Tibial nerve (tissue), 4 donors: ENCODE measurements at regions not wholly inside any gene's neighbourhood (a gene's known extent, or its start where the extent isn't known, plus 50 kb on each side); places are given as distances from the start of the nearest gene placed in this dataset.

Source experiments
- DNase-seq, 2 donors: peaks; one replicate each; pipeline ENCODE4 v3.0.0-alpha.2; 2019; ENCODE audit warnings: low spot score in 2 of 2
- H3K27ac ChIP-seq, 4 donors: fragments of 200-600 bp; sonication (generic) in 3 of 4; one replicate each; pipeline ENCODE4 v1.5.1; 2017 to 2019; ENCODE audit warnings: mild to moderate bottlenecking in 1 of 4
- H3K27me3 ChIP-seq, 2 donors: fragments of 200-600 bp; sonication (generic) in 1 of 2; one replicate each; pipeline versions ENCODE4 v1.5.1 to v1.6.0; 2017 to 2019
- H3K36me3 ChIP-seq, 3 donors: fragments of 200-600 bp; sonication (generic); one replicate each; pipeline ENCODE4 v1.5.1; 2018 to 2019
- H3K4me1 ChIP-seq, 4 donors: fragments of 200-600 bp; sonication (generic) in 3 of 4; one replicate each; pipeline ENCODE4 v1.5.1; 2017 to 2019
- H3K4me3 ChIP-seq, 4 donors: fragments of 200-600 bp; sonication (generic) in 3 of 4; one replicate each; pipeline ENCODE4 v1.5.1; 2017 to 2019; ENCODE audit warnings: mild to moderate bottlenecking in 1 of 4, moderate library complexity in 1 of 4
- H3K9me3 ChIP-seq, 4 donors: fragments of 200-600 bp; sonication (generic) in 3 of 4; one replicate each; pipeline ENCODE4 v1.5.1; 2017 to 2019
- EP300 ChIP-seq, 2 donors: sonication (generic); formaldehyde crosslinking; IDR thresholded peaks; one replicate each; pipeline ENCODE4 v1.6.1; 2017; ENCODE audit warnings: antibody characterized with exemption in 2 of 2, mild to moderate bottlenecking in 1 of 2
- POLR2A ChIP-seq, 2 donors: fragments of 450-650 bp; IDR thresholded peaks; one replicate each; pipeline ENCODE4 v1.6.1; 2017; ENCODE audit warnings: antibody characterized with exemption in 2 of 2, mild to moderate bottlenecking in 2 of 2, moderate library complexity in 2 of 2
- WGBS, 2 donors: methylation state at CpG; one replicate each; pipeline ENCODE4 v1.1.5; 2018; 5-methylcytosine and 5-hydroxymethylcytosine counted together
- TF ChIP-seq, protein P1 (sequence below), 5 experiments: fragments of 200-600 bp in 3 of 5; fragments of 450-650 bp in 2 of 5; sonication (generic) in 3 of 5; IDR thresholded peaks; one replicate each; pipeline ENCODE4 v1.5.1; 2016 to 2019; ENCODE audit warnings: antibody characterized with exemption in 5 of 5, mild to moderate bottlenecking in 3 of 5, moderate library complexity in 2 of 5

DNA sequence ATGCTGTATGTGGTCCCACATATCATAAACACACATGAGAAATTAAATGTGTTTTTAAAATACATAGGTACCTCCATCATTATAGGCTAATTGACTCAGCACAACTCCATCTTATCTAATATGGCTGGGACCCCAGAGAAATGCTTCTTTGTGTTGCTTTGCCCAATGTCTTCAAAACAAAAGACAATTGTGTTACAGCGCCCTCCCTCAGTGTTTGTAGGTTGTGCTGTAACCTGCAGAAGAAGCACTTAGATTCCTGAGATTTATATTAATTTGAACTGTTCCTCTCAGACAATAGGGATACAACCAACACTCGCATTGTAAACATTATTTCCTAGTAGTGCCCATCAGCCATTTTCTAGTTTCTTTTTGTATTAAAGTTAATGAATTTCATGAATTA lies 303.4 kb downstream of the MZT1 start:
- no peak for TF ChIP-seq POLR2A (IDR thresholded peaks at IDR 0.05)
- TF ChIP-seq, protein P1, sequence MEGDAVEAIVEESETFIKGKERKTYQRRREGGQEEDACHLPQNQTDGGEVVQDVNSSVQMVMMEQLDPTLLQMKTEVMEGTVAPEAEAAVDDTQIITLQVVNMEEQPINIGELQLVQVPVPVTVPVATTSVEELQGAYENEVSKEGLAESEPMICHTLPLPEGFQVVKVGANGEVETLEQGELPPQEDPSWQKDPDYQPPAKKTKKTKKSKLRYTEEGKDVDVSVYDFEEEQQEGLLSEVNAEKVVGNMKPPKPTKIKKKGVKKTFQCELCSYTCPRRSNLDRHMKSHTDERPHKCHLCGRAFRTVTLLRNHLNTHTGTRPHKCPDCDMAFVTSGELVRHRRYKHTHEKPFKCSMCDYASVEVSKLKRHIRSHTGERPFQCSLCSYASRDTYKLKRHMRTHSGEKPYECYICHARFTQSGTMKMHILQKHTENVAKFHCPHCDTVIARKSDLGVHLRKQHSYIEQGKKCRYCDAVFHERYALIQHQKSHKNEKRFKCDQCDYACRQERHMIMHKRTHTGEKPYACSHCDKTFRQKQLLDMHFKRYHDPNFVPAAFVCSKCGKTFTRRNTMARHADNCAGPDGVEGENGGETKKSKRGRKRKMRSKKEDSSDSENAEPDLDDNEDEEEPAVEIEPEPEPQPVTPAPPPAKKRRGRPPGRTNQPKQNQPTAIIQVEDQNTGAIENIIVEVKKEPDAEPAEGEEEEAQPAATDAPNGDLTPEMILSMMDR (IDR thresholded peaks at IDR 0.05): no peak
- TF ChIP-seq EP300 (IDR thresholded peaks at IDR 0.05): no peak
- Histone ChIP-seq H3K36me3 (no peaks in the 10 kb centered on the region), H3K9me3 (no peaks in the 10 kb centered on the region), H3K27me3 (no peaks in the 10 kb centered on the region), H3K4me1 (no peaks in the 10 kb centered on the region), H3K27ac (no peak overlapping the region), H3K4me3 (no peak overlapping the region)
- no peak for DNase-seq
- 88 to 91% methylated on average over 2 of the region's 2 CpGs for WGBS, 2 donors

DNA sequence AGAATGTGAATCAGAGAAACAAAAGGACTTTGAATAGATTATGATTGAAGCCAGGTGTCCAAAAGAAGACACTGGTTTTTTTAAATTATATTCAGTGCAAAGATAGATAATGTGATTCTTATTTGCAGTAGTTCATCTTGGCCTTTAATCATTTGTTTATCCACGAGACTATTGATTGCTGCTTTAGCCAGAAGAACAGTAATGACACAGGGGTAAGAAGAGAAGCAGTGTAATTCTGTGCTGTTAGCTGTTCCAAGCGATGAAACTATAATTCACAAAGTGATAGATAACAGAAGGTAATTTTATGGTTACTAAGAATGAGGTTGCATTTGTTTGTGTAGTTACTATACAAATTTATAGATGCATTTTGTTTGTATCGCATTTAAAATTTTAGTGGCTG lies 311.6 kb downstream of the MZT1 start:
- H3K27me3 ChIP-seq: no peaks in the 10 kb centered on the region
- no peak for DNase-seq
- WGBS, 2 donors: 75 to 78% methylated on average over 3 of the region's 3 CpGs
- no peak for TF ChIP-seq EP300 (IDR thresholded peaks at IDR 0.05)
- no peak for TF ChIP-seq POLR2A (IDR thresholded peaks at IDR 0.05)
- TF ChIP-seq, protein P1 (IDR thresholded peaks at IDR 0.05): no peak
- H3K4me3 ChIP-seq: no peak overlapping the region
- no peak overlapping the region for H3K27ac ChIP-seq
- H3K9me3 ChIP-seq: no peaks in the 10 kb centered on the region
- no peaks in the 10 kb centered on the region for H3K4me1 ChIP-seq
- H3K36me3 ChIP-seq: no peaks in the 10 kb centered on the region

DNA sequence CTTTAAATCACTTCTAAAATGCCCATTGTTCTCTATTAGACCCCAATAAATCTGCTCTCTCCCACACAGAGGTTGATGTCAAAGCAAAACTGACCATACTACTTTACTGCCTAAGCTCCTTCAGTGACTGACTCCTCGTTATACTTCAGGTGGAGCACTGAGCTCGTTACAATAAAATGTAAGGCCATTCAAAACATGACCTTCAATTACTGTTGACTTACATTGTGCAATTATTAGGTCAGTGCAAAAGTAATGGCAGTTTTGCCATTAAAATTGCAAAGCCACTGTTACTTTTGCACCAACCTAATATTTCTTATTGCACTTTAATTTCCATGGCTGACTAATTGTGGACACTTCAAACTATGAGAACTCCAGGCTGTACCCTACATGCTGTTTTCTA lies 314.9 kb downstream of the MZT1 start:
- Histone ChIP-seq H3K9me3 (no peaks in the 10 kb centered on the region), H3K4me1 (no peaks in the 10 kb centered on the region), H3K27me3 (no peaks in the 10 kb centered on the region), H3K4me3 (no peak overlapping the region), H3K27ac (no peak overlapping the region), H3K36me3 (no peaks in the 10 kb centered on the region)
- TF ChIP-seq, protein P1 (IDR thresholded peaks at IDR 0.05): no peak
- TF ChIP-seq EP300 (IDR thresholded peaks at IDR 0.05) (no peak), POLR2A (IDR thresholded peaks at IDR 0.05) (no peak)
- 55 to 68% methylated on average over 2 of the region's 2 CpGs for WGBS, 2 donors
- no peak for DNase-seq

DNA sequence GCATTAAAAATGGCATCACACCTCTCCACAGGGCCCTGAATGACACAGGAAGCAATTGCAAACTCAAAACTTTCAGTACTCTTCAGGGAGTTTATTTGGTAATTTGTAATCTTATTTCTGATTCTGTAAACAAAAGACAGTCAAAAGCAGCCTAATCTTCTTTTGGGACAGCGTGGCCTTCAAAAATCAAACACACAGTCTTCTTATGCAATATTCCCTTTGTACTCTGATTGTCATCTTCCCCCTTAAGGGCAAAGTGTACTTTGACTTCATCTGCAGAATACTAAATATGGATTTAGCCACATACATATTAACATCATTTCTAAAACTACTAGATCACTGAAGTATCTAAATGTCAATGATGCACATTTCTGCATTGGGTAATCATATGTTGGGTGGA lies 322.0 kb downstream of the MZT1 start:
- WGBS, 2 donors: 73 to 77% methylated on average over 1 of the region's 1 CpG
- no peaks in the 10 kb centered on the region for H3K36me3 ChIP-seq
- no peak overlapping the region for H3K27ac ChIP-seq

GRCh38 chr13:72403396-72404010 lies 323.9 kb downstream of the MZT1 start:
- DNase-seq: no peak
- TF ChIP-seq EP300 (IDR thresholded peaks at IDR 0.05): no peak
- TF ChIP-seq, protein P1 (IDR thresholded peaks at IDR 0.05): no peak
- no peak for TF ChIP-seq POLR2A (IDR thresholded peaks at IDR 0.05)
- whole genome bisulfite sequencing, 2 donors: 64% methylated on average over 3 of the region's 3 CpGs
- H3K4me1 ChIP-seq: no peaks in the 10 kb centered on the region
- no peak overlapping the region for H3K4me3 ChIP-seq
- H3K27me3 ChIP-seq: no peaks in the 10 kb centered on the region
- no peak overlapping the region for H3K27ac ChIP-seq
- no peaks in the 10 kb centered on the region for H3K36me3 ChIP-seq
- no peaks in the 10 kb centered on the region for H3K9me3 ChIP-seq

More for the DNA sequence above, 322.0 kb downstream of the MZT1 start:
- no peak for DNase-seq
- H3K9me3 ChIP-seq: no peaks in the 10 kb centered on the region
- no peak overlapping the region for H3K4me3 ChIP-seq
- H3K27me3 ChIP-seq: no peaks in the 10 kb centered on the region
- no peaks in the 10 kb centered on the region for H3K4me1 ChIP-seq
- TF ChIP-seq, protein P1 (IDR thresholded peaks at IDR 0.05): no peak
- TF ChIP-seq POLR2A (IDR thresholded peaks at IDR 0.05) (no peak), EP300 (IDR thresholded peaks at IDR 0.05) (no peak)
